ENCODE measurements at regions not wholly inside any gene's neighbourhood (a gene's known extent, or its start where the extent isn't known, plus 50 kb on each side); places are given as distances from the start of the nearest gene placed in this dataset.
"Not testable (repeated sequence)": the region's sequence is repeated elsewhere in the genome, so short reads cannot be mapped to it uniquely, and the experiment has no call there.

DNA sequence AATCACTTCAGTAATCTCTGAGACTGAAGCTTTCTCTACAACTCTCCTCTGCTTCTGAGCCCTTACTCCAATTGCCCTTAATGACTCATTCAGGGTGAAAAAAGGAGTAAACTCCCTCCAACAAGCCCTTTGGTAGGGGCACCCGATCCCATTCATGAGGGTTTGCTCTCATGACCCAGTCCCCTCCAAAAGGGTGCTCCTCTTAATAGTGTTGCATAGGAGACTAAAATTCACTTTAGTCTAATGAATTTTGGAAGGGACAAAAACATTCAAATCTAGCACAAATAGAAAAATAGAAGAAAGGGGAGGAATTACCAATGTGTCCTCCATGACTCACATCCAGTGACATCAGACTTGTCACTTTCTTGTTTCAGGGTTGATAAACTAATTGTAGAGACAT, 66.2 kb upstream of the CCNY start:
- TF ChIP-seq, protein P1, sequence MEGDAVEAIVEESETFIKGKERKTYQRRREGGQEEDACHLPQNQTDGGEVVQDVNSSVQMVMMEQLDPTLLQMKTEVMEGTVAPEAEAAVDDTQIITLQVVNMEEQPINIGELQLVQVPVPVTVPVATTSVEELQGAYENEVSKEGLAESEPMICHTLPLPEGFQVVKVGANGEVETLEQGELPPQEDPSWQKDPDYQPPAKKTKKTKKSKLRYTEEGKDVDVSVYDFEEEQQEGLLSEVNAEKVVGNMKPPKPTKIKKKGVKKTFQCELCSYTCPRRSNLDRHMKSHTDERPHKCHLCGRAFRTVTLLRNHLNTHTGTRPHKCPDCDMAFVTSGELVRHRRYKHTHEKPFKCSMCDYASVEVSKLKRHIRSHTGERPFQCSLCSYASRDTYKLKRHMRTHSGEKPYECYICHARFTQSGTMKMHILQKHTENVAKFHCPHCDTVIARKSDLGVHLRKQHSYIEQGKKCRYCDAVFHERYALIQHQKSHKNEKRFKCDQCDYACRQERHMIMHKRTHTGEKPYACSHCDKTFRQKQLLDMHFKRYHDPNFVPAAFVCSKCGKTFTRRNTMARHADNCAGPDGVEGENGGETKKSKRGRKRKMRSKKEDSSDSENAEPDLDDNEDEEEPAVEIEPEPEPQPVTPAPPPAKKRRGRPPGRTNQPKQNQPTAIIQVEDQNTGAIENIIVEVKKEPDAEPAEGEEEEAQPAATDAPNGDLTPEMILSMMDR (IDR thresholded peaks at IDR 0.05; ENCODE audit: unreplicated experiment) = no peak
- CTCF ChIA-PET = interaction anchor here (0.7 kb wide), 1 partner anchor 259 kb away, joined by 3 read pairs; no protein-coding TSS in a partner anchor
- H3K36me3 Mint-ChIP-seq (ENCODE audit: insufficient read depth, unreplicated experiment) = no peaks in the 10 kb centered on the region
- H3K27ac Mint-ChIP-seq (ENCODE audit: unreplicated experiment) = no peak overlapping the region
- DNase-seq = no peak
- no peak overlapping the region for H3K4me3 Mint-ChIP-seq (ENCODE audit: low read depth, unreplicated experiment)
- no peaks in the 10 kb centered on the region for H3K9me3 Mint-ChIP-seq (ENCODE audit: low read depth, unreplicated experiment)
- intact Hi-C loops (cut with micrococcal nuclease; ENCODE audit: unreplicated experiment) = no loop called here
- H3K27me3 Mint-ChIP-seq (ENCODE audit: unreplicated experiment) = no peaks in the 10 kb centered on the region
- peaks cover 9% of the 10 kb centered on the region for H3K4me1 Mint-ChIP-seq (ENCODE audit: low read depth, unreplicated experiment)
- no TSS peak for BruUV-seq (replicated peaks)

DNA sequence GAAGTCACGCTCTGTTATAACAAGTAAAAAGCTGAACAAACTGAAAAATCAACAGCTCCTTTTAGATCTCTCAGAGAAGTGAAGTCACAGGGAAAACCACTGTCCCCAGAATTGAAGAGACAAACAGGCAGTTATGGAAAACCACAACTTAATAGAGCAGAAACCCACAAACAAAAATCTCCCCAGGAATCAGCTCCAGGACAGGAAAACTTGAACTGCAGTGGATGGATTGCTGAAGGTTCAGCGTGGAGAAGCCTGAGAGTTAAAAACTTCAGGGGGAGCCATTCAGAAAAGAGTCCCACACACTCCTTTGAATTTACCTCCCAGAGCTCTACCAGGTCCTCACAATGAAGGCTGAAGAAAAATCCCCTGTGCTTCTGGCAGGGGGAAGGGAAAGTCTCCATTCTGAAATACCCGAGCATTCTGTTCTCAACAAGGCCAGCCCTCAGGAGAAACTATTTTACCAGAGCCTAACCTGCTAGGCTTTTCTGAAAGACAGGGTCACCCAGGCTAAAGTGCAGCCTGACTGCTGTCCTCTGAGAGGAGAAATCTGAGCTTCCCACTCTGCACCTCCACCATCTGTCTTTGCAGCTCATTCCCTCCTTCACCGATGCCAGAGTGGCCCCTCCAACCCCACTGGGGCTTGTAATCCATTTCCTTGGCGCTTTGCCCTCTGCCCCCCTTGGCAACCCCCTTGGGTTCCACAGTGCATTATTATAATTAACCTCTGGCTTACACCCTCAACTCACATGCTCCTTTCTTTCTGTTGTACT, 65.0 kb upstream of the CCNY start:
- Mint-ChIP-seq H3K36me3 (ENCODE audit: insufficient read depth, unreplicated experiment) (no peaks in the 10 kb centered on the region), H3K27ac (ENCODE audit: unreplicated experiment) (no peak overlapping the region), H3K4me3 (ENCODE audit: low read depth, unreplicated experiment) (no peak overlapping the region), H3K4me1 (ENCODE audit: low read depth, unreplicated experiment) (peaks cover 9% of the 10 kb centered on the region), H3K27me3 (ENCODE audit: unreplicated experiment) (no peaks in the 10 kb centered on the region), H3K9me3 (ENCODE audit: low read depth, unreplicated experiment) (no peaks in the 10 kb centered on the region)
- DNase-seq = no peak
- CTCF ChIA-PET = interaction anchor here (1.3 kb wide), 1 partner anchor 12 kb away, joined by 4 read pairs; no protein-coding TSS in a partner anchor
- no TSS peak for BruUV-seq (replicated peaks)
- intact Hi-C loops (cut with micrococcal nuclease; ENCODE audit: unreplicated experiment) = no loop called here
- TF ChIP-seq, protein P1 (IDR thresholded peaks at IDR 0.05; ENCODE audit: unreplicated experiment) = no peak

DNA sequence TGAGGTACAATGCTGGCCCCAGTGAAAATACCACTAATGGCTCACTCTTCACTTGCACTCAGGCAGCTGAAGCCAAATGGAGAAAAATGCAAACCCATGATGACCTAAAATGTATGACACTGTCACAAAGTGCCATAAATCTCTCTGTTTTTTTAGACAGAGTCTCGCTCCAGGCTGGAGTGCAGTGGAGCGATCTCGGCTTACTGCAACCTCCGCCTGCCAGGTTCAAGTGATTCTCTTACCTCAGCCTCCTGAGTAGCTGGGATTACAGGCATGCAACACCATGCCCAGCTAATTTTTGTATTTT, 64.5 kb upstream of the CCNY start:
- BruUV-seq (replicated peaks); H3K27me3 Mint-ChIP-seq (ENCODE audit: unreplicated experiment); H3K36me3 Mint-ChIP-seq (ENCODE audit: insufficient read depth, unreplicated experiment); H3K4me1 Mint-ChIP-seq (ENCODE audit: low read depth, unreplicated experiment); DNase-seq; H3K4me3 Mint-ChIP-seq (ENCODE audit: low read depth, unreplicated experiment); H3K27ac Mint-ChIP-seq (ENCODE audit: unreplicated experiment); intact Hi-C loops (cut with micrococcal nuclease; ENCODE audit: unreplicated experiment); H3K9me3 Mint-ChIP-seq (ENCODE audit: low read depth, unreplicated experiment): not testable (repeated sequence)
- CTCF ChIA-PET = interaction anchor here (1.3 kb wide), 1 partner anchor 11 kb away, joined by 4 read pairs; no protein-coding TSS in a partner anchor

- H3K9me3 Mint-ChIP-seq (ENCODE audit: low read depth, unreplicated experiment); H3K27ac Mint-ChIP-seq (ENCODE audit: unreplicated experiment); BruUV-seq (replicated peaks); CTCF ChIA-PET; DNase-seq; H3K36me3 Mint-ChIP-seq (ENCODE audit: insufficient read depth, unreplicated experiment); H3K4me1 Mint-ChIP-seq (ENCODE audit: low read depth, unreplicated experiment); H3K27me3 Mint-ChIP-seq (ENCODE audit: unreplicated experiment); intact Hi-C loops (cut with micrococcal nuclease; ENCODE audit: unreplicated experiment); H3K4me3 Mint-ChIP-seq (ENCODE audit: low read depth, unreplicated experiment): not testable (repeated sequence)
These were observed 63.9 kb upstream of the CCNY start for GRCh38 chr10:35272401-35272800.

GRCh38 chr10:35273994-35274393, 62.3 kb upstream of the CCNY start:
- intact Hi-C loops (cut with micrococcal nuclease; ENCODE audit: unreplicated experiment); DNase-seq; H3K27me3 Mint-ChIP-seq (ENCODE audit: unreplicated experiment); H3K36me3 Mint-ChIP-seq (ENCODE audit: insufficient read depth, unreplicated experiment); H3K4me3 Mint-ChIP-seq (ENCODE audit: low read depth, unreplicated experiment); H3K27ac Mint-ChIP-seq (ENCODE audit: unreplicated experiment); CTCF ChIA-PET; H3K4me1 Mint-ChIP-seq (ENCODE audit: low read depth, unreplicated experiment); BruUV-seq (replicated peaks); H3K9me3 Mint-ChIP-seq (ENCODE audit: low read depth, unreplicated experiment): not testable (repeated sequence)

DNA sequence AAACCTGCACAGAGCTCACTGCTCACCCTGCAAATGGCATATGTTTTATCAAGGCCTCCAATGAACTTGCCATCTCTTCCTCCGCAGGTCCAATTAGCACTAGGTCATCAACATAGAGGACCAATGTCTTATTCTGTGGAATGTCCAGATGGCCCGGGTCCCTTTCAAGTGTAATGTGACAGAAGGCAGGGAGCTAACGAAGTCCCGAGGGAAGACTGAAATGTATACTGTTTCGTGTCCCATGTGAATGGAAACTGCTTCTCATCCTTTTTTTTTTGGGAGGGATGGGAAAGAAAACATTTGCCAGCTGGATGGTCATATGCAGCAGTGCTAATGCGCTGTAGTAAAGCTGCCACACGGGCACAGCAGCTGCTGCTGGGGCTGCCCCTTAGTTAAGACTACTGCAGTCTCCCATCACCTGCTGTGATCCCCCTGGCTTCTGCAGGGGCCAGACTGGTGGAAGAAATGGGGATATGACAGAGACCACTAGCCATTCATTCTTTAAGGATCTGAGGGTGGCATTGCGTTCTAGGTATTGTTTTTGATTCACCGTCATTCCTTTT, 61.7 kb upstream of the CCNY start:
- intact Hi-C loops (cut with micrococcal nuclease; ENCODE audit: unreplicated experiment) = no loop called here
- DNase-seq = no peak
- CTCF ChIA-PET = no interaction called here
- Mint-ChIP-seq H3K27ac (ENCODE audit: unreplicated experiment) (no peak overlapping the region), H3K36me3 (ENCODE audit: insufficient read depth, unreplicated experiment) (no peaks in the 10 kb centered on the region), H3K27me3 (ENCODE audit: unreplicated experiment) (no peaks in the 10 kb centered on the region), H3K4me1 (ENCODE audit: low read depth, unreplicated experiment) (no peaks in the 10 kb centered on the region), H3K4me3 (ENCODE audit: low read depth, unreplicated experiment) (no peak overlapping the region), H3K9me3 (ENCODE audit: low read depth, unreplicated experiment) (no peaks in the 10 kb centered on the region)
- BruUV-seq (replicated peaks) = no TSS peak
- TF ChIP-seq, protein P1 (IDR thresholded peaks at IDR 0.05; ENCODE audit: unreplicated experiment) = no peak
